Renal pelvis (tissue), 1 donor: ENCODE measurements at regions not wholly inside any gene's neighbourhood (a gene's known extent, or its start where the extent isn't known, plus 50 kb on each side); places are given as distances from the start of the nearest gene placed in this dataset.
"Not testable (repeated sequence)": the region's sequence is repeated elsewhere in the genome, so short reads cannot be mapped to it uniquely, and the experiment has no call there.

ENCODE experiments used
- DNase-seq: peaks from one replicate; pipeline ENCODE4 v3.0.0-alpha.2; 2013

DNA sequence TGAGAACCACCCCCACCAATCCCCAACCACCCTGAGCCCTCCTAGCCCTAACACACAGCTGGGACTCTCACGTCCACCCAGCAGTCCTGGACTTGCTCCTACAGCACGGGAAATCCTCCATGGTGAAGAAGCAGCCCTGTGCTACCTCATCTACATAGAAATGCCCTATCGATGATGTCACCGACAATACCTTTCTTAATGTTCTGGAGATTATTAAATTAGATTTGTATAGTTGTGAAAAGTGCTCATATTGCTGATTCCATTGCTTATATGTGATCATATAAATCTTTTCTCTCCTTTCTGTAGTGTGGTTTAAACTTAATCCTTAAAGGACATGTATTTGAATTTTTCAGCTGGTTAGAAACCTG is 97.1 kb downstream of the PPIAL4G start:
- DNase-seq, result not testable (repeated sequence)

DNA sequence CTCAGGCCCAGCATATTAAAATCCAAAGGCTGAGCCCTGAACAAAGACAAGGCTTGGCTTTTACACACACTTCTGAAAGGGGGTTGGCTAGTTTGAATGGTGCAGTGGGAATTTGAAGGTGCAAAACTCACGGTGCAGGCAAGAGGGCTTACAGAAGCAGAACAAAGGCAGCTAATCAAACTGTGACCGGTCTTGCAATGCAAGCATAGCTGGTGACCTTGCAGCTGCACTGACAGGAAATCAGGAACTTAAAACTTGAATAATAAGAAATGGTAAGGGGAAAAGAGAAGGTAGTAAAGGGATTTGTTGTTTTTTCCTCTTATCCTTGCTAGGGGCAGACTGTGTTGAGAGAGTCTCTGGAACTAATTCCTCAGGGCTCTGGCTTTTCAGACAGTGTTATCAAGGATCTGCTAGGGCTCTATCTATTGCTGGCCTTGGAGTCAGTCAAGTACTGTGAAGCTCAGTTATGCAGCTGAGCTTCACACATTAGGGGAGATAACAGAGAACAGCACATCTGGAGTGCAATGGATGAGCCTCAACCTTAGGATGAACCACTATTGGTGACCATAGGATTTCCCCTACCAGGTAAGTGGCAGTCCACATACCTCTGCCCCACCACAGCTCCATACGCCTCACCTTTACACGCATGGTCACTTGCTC is 97.6 kb downstream of the PPIAL4G start:
- DNase-seq, result no peak

DNA sequence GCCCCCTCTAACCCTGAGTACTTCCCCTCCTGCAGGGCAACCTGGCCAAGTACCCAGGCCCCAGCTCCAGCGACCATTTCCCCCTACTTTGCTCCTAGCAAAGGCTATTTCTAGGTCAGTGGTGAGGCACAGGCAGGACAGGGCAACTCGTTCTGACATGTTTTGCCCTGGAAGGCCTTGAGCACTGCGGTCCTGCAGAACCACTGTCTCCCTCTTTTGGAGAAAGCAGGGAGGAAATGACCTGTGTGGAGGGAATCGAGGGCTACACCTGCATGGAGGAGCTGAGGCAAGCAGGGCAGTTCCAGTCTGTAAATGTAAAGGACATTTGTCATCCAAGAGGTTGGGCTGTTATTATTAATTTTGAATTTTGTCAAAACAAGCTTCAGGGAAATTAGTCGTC is 99.1 kb downstream of the PPIAL4G start:
- no peak for DNase-seq

GRCh38 chr1:148379697-148380096 is 103.4 kb downstream of the PPIAL4G start:
- no peak for DNase-seq

GRCh38 chr1:148379170-148379500 is 104.0 kb downstream of the PPIAL4G start:
- DNase-seq, result no peak

DNA sequence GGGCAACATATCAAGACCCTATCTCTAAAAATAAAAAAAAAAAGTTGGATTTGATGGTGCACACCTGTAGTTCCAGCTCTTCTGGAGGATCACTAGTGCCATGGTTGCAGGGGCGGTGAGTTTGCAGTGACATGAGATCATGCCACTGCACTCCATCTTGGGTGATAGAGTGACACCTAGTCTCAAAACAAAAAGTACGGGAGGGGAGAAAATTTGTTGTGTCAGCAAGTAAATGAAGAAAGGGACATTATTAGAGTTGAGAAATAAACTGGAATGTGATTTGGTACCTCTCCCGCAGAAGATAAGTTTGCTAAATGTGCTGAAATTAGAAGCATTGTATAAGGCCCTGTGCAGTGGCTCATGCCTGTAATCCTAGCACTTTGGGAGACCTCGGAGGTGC is 105.1 kb downstream of the PPIAL4G start:
- not testable (repeated sequence) for DNase-seq

- not testable (repeated sequence) for DNase-seq
These were observed 106.1 kb downstream of the PPIAL4G start for GRCh38 chr1:148377045-148377444.

GRCh38 chr1:148374101-148374500 is 109.0 kb downstream of the PPIAL4G start:
- no peak for DNase-seq

GRCh38 chr1:148373192-148373925 is 109.7 kb downstream of the PPIAL4G start:
- DNase-seq, result no peak

DNA sequence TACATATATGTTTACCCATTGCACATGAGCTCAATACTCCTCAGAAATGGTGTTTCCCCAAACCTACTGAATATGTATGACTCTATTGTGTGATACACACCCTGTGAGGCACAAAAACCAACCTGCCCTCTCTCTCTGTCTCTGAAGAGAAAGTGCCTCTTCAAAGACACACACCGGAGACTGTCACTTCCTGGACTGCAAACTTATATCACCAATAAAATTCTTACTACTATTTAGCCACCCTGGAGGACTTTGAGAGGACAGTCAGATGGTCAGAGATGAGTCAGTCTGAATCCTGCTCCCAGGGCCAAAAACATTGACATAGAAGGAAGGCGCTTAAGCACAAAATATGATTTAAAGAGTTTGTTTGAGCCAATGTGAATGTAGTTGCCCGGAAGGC is 110.4 kb downstream of the PPIAL4G start:
- DNase-seq, result no peak

DNA sequence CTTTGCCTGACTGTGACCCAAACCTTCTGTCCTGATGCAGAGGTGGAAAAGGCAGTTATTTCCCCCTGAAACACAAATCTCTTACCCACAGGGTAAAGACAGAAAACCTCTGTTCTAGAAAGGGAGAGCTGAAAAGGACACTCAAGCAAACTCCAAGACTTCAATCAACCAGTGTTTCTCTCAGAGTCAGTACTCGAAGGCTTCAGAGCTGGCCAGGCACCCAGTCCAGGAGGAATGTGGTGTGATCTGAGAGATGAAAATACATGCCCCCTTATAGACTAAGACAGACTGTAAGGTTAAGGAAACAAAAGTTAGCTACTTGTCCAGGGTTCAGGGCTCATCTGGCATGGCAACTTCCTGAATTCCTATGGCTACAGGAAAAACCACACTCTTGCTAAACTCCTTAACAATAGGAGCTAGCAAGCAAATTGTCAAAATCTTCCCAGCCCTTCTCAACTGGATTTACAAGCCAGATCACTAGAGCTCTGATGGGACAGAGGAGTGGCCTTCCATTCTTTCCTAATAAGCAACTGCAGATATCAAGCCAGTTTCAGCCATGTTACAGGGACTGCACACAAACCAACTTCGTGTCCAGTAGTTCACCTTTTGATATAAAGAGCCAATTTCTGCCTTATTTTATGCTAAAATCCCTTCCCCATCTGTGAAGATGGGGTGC is 110.9 kb downstream of the PPIAL4G start:
- not testable (repeated sequence) for DNase-seq

- peak; percentile 73 for DNase-seq
These were observed 111.5 kb downstream of the PPIAL4G start for GRCh38 chr1:148371551-148371994.

- not testable (repeated sequence) for DNase-seq
These were observed 112.4 kb downstream of the PPIAL4G start for GRCh38 chr1:148370661-148371060.

DNA sequence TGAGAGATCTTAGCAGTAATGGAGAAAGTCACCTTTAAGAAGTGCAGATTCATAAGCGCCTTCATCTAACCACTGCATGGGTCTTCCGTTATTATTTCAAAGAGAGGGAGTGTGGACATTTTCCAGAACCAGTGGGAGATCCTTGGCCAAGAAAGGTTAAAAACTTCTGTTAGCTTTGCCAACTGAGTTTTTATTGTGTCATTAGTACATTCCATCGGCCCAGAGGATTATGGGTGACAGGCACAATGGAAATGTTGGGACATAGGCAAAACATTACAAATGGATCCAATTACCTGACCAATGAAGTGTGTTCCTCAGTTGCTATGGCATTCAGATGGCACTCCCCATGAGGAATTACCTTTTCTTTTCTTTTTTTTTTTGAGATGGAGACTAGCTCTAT is 115.5 kb downstream of the PPIAL4G start:
- DNase-seq, result no peak

DNA sequence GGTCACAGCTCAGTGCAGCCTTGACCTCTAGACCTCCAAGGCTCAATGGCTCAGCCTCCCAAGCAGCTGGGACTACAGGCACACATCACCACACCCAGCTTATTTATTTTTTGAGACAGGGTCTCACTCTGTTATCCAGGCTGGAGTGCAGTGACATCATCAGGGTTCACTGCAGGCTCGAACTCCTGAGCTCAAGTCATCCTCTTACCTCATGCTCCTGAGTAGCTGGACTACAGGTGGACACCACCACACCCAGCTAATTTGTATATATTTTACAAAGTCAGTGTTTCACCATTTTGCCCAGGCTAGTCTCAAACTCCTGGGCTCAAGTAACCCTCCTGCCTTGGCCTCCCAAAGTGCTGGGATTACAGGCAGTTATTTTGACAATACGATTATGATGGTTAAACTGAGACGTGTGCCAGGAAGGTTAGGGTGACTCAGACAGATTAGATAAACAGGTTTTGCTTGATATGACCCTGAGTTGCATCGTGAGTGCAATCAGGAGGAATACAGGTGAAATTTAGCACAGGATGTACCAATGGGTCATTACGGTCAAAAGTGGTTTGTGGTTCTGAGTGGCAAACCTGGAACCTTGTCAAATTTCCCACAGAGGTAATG is 116.9 kb downstream of the PPIAL4G start:
- DNase-seq, result not testable (repeated sequence)

DNA sequence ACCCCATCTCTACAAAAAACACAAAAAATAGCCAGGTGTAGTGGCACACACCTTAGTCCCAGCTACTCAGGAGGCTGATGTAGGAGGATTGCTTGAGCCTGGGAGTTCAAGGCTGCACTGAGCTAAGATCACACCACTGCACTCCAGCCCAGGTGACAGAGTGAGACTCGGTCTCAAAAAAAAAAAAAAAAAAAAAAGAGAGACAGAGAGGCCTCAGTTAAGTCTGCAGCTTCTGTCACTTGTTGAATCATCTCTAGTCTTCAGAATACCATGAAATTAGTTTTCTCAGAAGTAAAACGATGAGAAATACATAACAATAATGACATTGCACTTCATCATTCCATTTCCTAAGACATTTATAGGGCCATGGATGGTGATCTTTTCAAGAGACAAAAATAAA is 118.0 kb downstream of the PPIAL4G start:
- not testable (repeated sequence) for DNase-seq

- DNase-seq, result not testable (repeated sequence)
These were observed 119.1 kb downstream of the PPIAL4G start for GRCh38 chr1:148363979-148364378.

- DNase-seq, result no peak
These were observed 119.7 kb downstream of the PPIAL4G start for GRCh38 chr1:148363439-148363810.

DNA sequence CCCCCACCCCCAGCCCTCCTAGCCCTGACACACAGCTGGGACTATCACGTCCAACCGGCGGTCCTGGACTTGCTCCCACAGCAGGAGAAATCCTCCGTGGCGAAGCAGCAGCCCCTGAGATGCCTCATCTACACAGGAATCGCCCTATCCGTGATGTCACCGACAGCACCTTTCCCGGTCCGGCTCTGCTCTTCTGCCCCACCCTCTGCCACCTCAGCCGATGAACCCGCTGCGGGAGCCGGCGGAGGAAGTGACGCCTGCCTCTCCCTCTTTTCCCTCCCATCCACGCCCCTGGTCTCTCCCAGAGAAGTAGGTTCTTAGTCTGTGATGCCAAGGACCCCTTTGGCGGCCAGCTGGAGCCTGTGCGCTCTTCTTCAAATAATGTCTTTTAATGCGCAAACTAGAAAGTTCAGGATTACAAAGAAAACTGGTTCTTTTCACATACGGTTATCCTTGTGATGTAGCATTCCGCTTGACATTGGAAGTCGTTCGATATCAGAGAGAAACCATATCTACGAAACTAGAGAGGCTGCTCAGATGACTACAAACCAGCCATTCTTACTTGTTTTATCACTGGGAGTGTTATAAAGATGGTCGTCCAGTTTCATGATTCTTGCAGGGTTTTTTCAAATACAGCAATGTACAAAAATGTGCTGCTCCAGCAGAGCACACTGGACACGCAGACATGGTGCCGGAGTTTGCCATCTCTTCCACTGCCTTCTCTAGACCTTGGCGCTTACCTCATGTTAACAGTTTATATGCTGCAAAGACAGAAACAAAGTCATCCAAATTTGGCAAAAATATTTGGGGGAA is 120.3 kb downstream of the PPIAL4G start:
- DNase-seq, result peak; percentile 38

- peak; percentile 19 for DNase-seq
These were observed 120.9 kb downstream of the PPIAL4G start for GRCh38 chr1:148362216-148362611.

DNA sequence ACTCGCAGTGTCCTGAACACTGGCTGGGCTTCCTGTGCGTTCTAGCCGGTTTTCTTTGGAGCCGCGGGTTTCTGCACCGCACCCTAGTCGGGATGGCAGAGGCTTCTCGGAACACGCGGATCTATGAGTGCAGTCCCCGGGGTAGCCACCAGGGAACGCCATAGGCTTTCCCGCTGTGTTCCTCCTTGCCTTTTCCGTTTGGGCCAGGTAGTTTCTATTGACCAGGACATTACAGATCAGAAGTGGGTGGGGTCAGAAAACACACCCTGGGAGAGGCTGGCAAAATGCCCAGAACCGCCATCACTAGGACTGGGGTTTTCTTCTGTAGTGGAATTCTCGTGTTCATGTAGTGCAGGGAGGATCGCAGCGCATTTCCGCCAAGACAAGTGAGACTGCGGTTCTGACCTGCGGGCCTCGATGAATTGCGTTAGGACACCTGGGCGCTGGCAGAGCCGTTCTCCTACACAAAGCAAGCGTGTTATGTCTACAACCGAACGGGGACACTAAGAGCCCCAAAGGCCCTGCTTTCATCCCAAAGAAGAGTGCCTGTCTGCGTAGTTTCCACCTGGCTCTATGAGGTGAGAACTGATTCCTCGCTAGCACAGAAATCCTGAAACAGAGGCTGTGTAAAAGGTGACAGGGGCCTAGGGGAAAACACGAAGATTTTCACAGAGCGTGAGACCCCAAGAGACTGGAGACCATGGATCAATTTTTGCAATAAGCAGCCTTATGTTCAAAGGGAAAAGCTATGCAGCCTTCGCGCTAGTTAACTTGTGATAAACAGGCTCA is 121.5 kb downstream of the PPIAL4G start:
- peak; percentile 34 for DNase-seq
